Posterior cingulate gyrus (tissue), 11 donors: ENCODE measurements at regions not wholly inside any gene's neighbourhood (a gene's known extent, or its start where the extent isn't known, plus 50 kb on each side); places are given as distances from the start of the nearest gene placed in this dataset.
"Not testable (repeated sequence)": the region's sequence is repeated elsewhere in the genome, so short reads cannot be mapped to it uniquely, and the experiment has no call there.

Source experiments
- DNase-seq, 10 donors: peaks; one replicate each; pipeline versions ENCODE4 v3.0.0 to v3.0.0-alpha.2; 2020 to 2021; ENCODE audit warnings: mixed read lengths in 3 of 10
- intact Hi-C: fragments of 100-400 bp; cut with DNase I; formaldehyde crosslinking; loops from one replicate; pipeline ENCODE4 v1.15.1; 2023

GRCh38 chrX:55813150-55813549 is 95.6 kb downstream of the RRAGB start:
- intact Hi-C loops: no loop called here
- DNase-seq: no peak

GRCh38 chrX:55815546-55815945 is 98.0 kb downstream of the RRAGB start:
- intact Hi-C loops: no loop called here
- no peak for DNase-seq

GRCh38 chrX:55816023-55816422 is 98.5 kb downstream of the RRAGB start:
- no peak for DNase-seq
- intact Hi-C loops: no loop called here

- intact Hi-C loops: no loop called here
Observed at GRCh38 chrX:55818673-55819375, 101.3 kb downstream of the RRAGB start.

GRCh38 chrX:55839485-55839884 is 121.9 kb downstream of the RRAGB start:
- no peak for DNase-seq
- intact Hi-C loops: no loop called here

More at GRCh38 chrX:55818673-55819375, 101.3 kb downstream of the RRAGB start:
- no peak for DNase-seq

GRCh38 chrX:55841962-55842752 is 124.6 kb downstream of the RRAGB start:
- intact Hi-C loops: no loop called here
- DNase-seq: peak in 2 of 10 donors; percentile 53 to 55

GRCh38 chrX:55866779-55867178 is 149.2 kb downstream of the RRAGB start:
- intact Hi-C loops, DNase-seq: not testable (repeated sequence)

- intact Hi-C loops: no loop called here
- no peak for DNase-seq
Observed at GRCh38 chrX:55867181-55867651, 149.7 kb downstream of the RRAGB start.

GRCh38 chrX:55867708-55868107 is 150.2 kb downstream of the RRAGB start:
- DNase-seq: no peak
- intact Hi-C loops: no loop called here

- intact Hi-C loops: no loop called here
Observed at GRCh38 chrX:55874807-55875206, 157.3 kb downstream of the RRAGB start.

GRCh38 chrX:55883541-55883940 is 166.0 kb downstream of the RRAGB start:
- intact Hi-C loops, DNase-seq: not testable (repeated sequence)

More at GRCh38 chrX:55874807-55875206, 157.3 kb downstream of the RRAGB start:
- DNase-seq: no peak

GRCh38 chrX:55907968-55908607 is 190.5 kb downstream of the RRAGB start:
- peak in 8 of 10 donors; percentile 3 to 84 (median 22) for DNase-seq
- intact Hi-C loops: no loop called here

GRCh38 chrX:55908661-55909212 is 191.2 kb downstream of the RRAGB start:
- peak in 3 of 10 donors; percentile 3 to 8 (median 5) for DNase-seq
- intact Hi-C loops: no loop called here

- intact Hi-C loops: no loop called here
- peak in 1 of 10 donors; percentile 24 for DNase-seq
Observed at GRCh38 chrX:55919367-55920221, 202.0 kb downstream of the RRAGB start.

GRCh38 chrX:55924574-55924973 is 207.0 kb downstream of the RRAGB start:
- intact Hi-C loops: no loop called here
- DNase-seq: peak in 1 of 10 donors; percentile 38

GRCh38 chrX:55928529-55928928 is 211.0 kb downstream of the RRAGB start:
- DNase-seq, intact Hi-C loops: not testable (repeated sequence)
